ENCODE measurements at regions not wholly inside any gene's neighbourhood (a gene's known extent, or its start where the extent isn't known, plus 50 kb on each side); places are given as distances from the start of the nearest gene placed in this dataset.
"Not testable (repeated sequence)": the region's sequence is repeated elsewhere in the genome, so short reads cannot be mapped to it uniquely, and the experiment has no call there.

DNA sequence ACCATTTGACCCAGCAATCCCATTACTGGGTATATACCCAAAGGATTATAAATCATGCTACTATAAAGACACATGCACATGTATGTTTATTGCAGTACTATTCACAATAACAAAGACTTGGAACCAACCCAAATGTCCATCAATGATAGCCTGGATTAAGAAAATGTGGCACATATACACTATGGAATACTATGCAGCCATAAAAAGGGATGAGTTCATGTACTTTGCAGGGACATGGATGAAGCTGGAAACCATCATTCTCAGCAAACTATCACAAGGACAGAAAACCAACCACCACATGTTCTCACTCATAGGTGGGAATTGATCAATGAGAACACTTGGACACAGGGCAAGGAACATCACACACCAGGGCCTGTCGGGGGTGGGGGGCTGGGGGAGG lies 171.7 kb upstream of the POGK start:
- DNase-seq (ENCODE audit: low read depth in 4 of 6, low spot score in 6 of 6); H3K4me1 ChIP-seq (ENCODE audit: control insufficient read depth, insufficient read depth, low read length); H3K36me3 ChIP-seq (ENCODE audit: control insufficient read depth, insufficient read depth, low read length); H3K27ac ChIP-seq (ENCODE audit: low read depth, low read length); H3K4me3 ChIP-seq (ENCODE audit: low read depth, low read length); H3K9me3 ChIP-seq (ENCODE audit: control insufficient read depth, insufficient read depth, low read length); H3K27me3 ChIP-seq (ENCODE audit: control insufficient read depth, insufficient read depth, low read length): not testable (repeated sequence)
- WGBS (ENCODE audit: insufficient coverage): no CpG with 5 or more reads among the region's 1 CpG

DNA sequence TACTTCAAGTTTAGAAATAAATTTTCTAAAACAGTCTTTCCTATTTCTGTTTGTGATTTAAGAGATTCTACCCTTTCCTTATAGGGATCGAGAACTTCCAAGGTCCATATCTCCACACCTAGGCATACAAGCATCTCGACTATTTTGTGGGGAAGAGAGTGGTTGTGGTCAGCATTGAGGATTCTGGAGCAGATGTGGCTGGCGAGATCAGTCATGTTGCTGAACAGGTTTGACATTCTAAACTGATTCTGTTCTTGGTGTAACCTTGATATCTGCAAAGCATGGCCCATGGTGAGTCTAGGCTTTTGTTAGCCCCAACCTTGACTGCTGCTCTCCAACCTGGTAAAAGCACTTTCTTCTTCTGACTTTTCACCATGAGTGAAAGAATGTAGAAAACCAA lies 167.6 kb upstream of the POGK start:
- no peak for DNase-seq (ENCODE audit: low read depth in 4 of 6, low spot score in 6 of 6)
- Histone ChIP-seq H3K27ac (ENCODE audit: low read depth, low read length) (no peak overlapping the region), H3K27me3 (ENCODE audit: control insufficient read depth, insufficient read depth, low read length) (no peaks in the 10 kb centered on the region), H3K36me3 (ENCODE audit: control insufficient read depth, insufficient read depth, low read length) (no peaks in the 10 kb centered on the region), H3K4me3 (ENCODE audit: low read depth, low read length) (no peak overlapping the region), H3K4me1 (ENCODE audit: control insufficient read depth, insufficient read depth, low read length) (no peaks in the 10 kb centered on the region), H3K9me3 (ENCODE audit: control insufficient read depth, insufficient read depth, low read length) (no peaks in the 10 kb centered on the region)
- 88% methylated on average over 1 of the region's 3 CpGs for WGBS (ENCODE audit: insufficient coverage)

DNA sequence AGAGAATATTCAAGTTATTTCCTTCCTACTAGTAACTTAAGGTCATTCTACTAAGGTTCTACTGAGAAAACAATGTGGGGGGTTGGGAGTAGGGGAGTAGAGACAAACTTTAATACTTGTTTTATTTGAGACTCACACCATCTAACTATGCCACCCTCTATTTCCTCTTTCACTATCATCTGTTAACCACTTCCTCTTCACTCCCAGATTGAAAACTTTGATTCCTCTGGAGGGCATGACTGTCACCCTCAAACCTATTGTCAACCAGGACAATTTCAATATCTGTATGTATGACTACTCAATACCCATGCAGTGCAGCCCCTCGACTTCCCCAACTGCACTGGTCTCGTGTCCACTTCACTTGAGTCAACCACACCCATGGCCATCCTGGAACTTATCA lies 165.6 kb upstream of the POGK start:
- Histone ChIP-seq H3K4me1 (ENCODE audit: control insufficient read depth, insufficient read depth, low read length) (no peaks in the 10 kb centered on the region), H3K27ac (ENCODE audit: low read depth, low read length) (no peak overlapping the region), H3K36me3 (ENCODE audit: control insufficient read depth, insufficient read depth, low read length) (no peaks in the 10 kb centered on the region), H3K27me3 (ENCODE audit: control insufficient read depth, insufficient read depth, low read length) (no peaks in the 10 kb centered on the region), H3K9me3 (ENCODE audit: control insufficient read depth, insufficient read depth, low read length) (no peaks in the 10 kb centered on the region), H3K4me3 (ENCODE audit: low read depth, low read length) (no peak overlapping the region)
- WGBS (ENCODE audit: insufficient coverage): 88% methylated on average over 2 of the region's 2 CpGs
- no peak for DNase-seq (ENCODE audit: low read depth in 4 of 6, low spot score in 6 of 6)

DNA sequence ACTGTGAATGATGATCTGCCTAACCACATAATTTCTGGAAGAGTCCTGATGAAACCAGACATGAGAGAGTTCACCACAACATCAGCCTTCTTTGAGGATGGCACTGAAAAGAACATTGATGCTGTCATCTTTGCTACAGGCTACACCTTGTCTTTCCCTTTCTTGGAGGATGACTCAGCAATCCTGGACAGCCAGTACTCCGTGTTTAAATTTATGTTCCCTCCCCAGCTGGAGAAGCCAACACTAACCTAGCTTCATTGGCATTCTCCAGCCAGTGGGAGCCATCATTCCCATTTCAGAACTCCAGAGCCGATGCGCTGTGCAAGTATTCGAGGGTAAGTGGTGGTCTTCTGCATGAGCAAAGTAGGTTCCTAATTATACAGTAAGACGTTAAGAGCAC lies 164.1 kb upstream of the POGK start:
- WGBS (ENCODE audit: insufficient coverage): 73% methylated on average over 2 of the region's 5 CpGs
- Histone ChIP-seq H3K36me3 (ENCODE audit: control insufficient read depth, insufficient read depth, low read length) (no peaks in the 10 kb centered on the region), H3K27me3 (ENCODE audit: control insufficient read depth, insufficient read depth, low read length) (no peaks in the 10 kb centered on the region), H3K4me1 (ENCODE audit: control insufficient read depth, insufficient read depth, low read length) (no peaks in the 10 kb centered on the region), H3K9me3 (ENCODE audit: control insufficient read depth, insufficient read depth, low read length) (no peaks in the 10 kb centered on the region), H3K4me3 (ENCODE audit: low read depth, low read length) (no peak overlapping the region), H3K27ac (ENCODE audit: low read depth, low read length) (no peak overlapping the region)
- DNase-seq (ENCODE audit: low read depth in 4 of 6, low spot score in 6 of 6): no peak

DNA sequence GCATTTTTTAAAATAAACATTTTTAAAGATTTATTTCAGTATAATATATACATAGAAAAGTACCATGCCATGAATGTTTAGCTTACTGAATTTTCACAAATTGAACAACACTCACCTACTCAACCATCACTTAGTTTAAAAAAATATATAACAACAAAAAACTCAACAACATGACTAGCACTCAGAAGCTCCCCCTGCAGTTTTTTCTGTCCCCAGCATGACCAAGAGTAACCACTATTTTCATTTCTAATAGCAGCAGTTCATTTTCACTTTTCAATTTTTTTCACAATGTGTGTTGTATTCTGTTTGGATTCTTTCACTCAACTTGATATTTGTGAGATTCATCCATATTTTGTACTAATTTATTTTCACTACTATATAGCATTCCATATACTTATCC lies 162.3 kb upstream of the POGK start:
- H3K9me3 ChIP-seq (ENCODE audit: control insufficient read depth, insufficient read depth, low read length): no peaks in the 10 kb centered on the region
- DNase-seq (ENCODE audit: low read depth in 4 of 6, low spot score in 6 of 6): no peak
- no peak overlapping the region for H3K27ac ChIP-seq (ENCODE audit: low read depth, low read length)
- no peak overlapping the region for H3K4me3 ChIP-seq (ENCODE audit: low read depth, low read length)
- H3K27me3 ChIP-seq (ENCODE audit: control insufficient read depth, insufficient read depth, low read length): no peaks in the 10 kb centered on the region
- H3K36me3 ChIP-seq (ENCODE audit: control insufficient read depth, insufficient read depth, low read length): no peaks in the 10 kb centered on the region
- H3K4me1 ChIP-seq (ENCODE audit: control insufficient read depth, insufficient read depth, low read length): no peaks in the 10 kb centered on the region

DNA sequence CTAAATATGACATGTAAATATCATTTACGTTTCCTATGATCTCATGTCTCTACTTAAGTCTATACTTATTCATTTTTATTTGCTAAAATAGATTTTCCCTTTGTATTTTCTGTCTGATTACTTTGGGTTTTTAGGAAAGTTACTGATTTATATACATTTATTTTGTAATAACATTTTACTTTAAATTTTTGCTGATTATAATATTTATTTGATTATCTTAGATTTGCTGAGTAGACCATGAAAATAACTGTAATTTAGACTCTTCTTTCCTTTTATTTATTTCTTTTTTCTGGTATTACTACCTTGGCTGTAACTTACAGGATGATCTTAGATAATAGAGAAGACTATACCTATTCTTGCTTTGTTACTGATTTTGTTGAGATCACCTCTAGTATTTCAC lies 159.9 kb upstream of the POGK start:
- Histone ChIP-seq H3K4me1 (ENCODE audit: control insufficient read depth, insufficient read depth, low read length) (no peaks in the 10 kb centered on the region), H3K9me3 (ENCODE audit: control insufficient read depth, insufficient read depth, low read length) (no peaks in the 10 kb centered on the region), H3K4me3 (ENCODE audit: low read depth, low read length) (no peak overlapping the region), H3K36me3 (ENCODE audit: control insufficient read depth, insufficient read depth, low read length) (no peaks in the 10 kb centered on the region), H3K27ac (ENCODE audit: low read depth, low read length) (no peak overlapping the region), H3K27me3 (ENCODE audit: control insufficient read depth, insufficient read depth, low read length) (no peaks in the 10 kb centered on the region)
- no peak for DNase-seq (ENCODE audit: low read depth in 4 of 6, low spot score in 6 of 6)
- no CpG with 5 or more reads among the region's 1 CpG for WGBS (ENCODE audit: insufficient coverage)

DNA sequence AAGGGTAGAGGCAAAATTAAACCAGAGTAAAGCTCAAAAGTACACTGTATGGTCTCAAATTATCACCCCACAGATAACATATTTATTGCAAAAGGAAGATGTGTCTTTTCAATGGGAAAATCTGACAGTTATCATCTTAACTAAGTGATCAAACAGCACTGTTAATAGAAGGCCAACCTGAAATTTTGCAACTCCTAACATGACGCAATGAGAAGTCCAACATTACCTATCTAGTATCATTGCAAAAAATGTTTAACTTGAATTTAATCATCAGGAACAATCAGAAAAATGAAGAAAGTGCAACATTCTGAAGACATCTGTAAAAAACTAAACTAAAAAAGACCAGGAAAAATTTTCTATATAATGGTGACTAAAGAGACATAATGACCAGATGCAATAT lies 156.7 kb upstream of the POGK start:
- no peak overlapping the region for H3K27ac ChIP-seq (ENCODE audit: low read depth, low read length)
- no CpG with 5 or more reads among the region's 1 CpG for WGBS (ENCODE audit: insufficient coverage)
- H3K36me3 ChIP-seq (ENCODE audit: control insufficient read depth, insufficient read depth, low read length): no peaks in the 10 kb centered on the region
- no peaks in the 10 kb centered on the region for H3K4me1 ChIP-seq (ENCODE audit: control insufficient read depth, insufficient read depth, low read length)
- no peak for DNase-seq (ENCODE audit: low read depth in 4 of 6, low spot score in 6 of 6)
- H3K9me3 ChIP-seq (ENCODE audit: control insufficient read depth, insufficient read depth, low read length): no peaks in the 10 kb centered on the region
- no peak overlapping the region for H3K4me3 ChIP-seq (ENCODE audit: low read depth, low read length)
- no peaks in the 10 kb centered on the region for H3K27me3 ChIP-seq (ENCODE audit: control insufficient read depth, insufficient read depth, low read length)

DNA sequence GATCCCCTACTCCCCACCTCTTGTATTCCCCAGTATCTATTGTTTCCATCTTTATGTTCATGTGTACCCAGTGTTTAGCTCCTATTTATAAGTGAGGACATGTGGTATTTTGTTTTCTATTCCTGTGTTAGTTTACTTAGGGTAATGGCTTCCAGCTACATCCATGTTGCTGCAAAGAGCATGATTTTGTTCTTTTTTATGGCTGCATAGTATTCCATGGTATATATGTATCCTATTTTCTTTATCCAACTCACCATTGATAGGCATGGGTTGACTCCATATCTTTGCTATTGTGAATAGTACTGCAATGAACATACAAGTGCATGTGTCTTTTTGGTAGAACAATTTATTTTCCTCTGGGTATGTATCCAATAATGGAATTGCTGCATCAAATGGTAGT lies 154.6 kb upstream of the POGK start:
- H3K9me3 ChIP-seq (ENCODE audit: control insufficient read depth, insufficient read depth, low read length): not testable (repeated sequence)

DNA sequence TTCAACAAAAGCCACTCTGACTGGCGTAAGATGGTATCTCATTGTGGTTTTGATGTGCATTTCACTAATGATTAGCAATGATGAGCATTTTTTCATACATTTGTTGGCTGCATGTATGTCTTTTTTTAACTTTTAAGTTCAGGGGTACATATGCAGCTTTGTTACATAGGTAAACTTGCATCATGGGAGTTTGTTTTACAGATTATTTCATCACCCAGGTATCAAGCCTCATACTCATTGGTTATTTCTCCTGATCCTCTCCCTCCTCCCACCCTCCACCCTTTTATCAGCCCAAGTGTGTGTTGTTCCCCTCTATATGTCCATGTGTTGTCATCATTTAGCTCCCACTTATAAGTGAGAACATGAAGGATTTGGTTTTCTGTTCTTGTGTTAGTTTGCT lies 154.1 kb upstream of the POGK start:
- no peaks in the 10 kb centered on the region for H3K27me3 ChIP-seq (ENCODE audit: control insufficient read depth, insufficient read depth, low read length)
- H3K9me3 ChIP-seq (ENCODE audit: control insufficient read depth, insufficient read depth, low read length): no peaks in the 10 kb centered on the region
- no peaks in the 10 kb centered on the region for H3K4me1 ChIP-seq (ENCODE audit: control insufficient read depth, insufficient read depth, low read length)
- DNase-seq (ENCODE audit: low read depth in 4 of 6, low spot score in 6 of 6): no peak
- H3K27ac ChIP-seq (ENCODE audit: low read depth, low read length): no peak overlapping the region
- H3K36me3 ChIP-seq (ENCODE audit: control insufficient read depth, insufficient read depth, low read length): no peaks in the 10 kb centered on the region
- no CpG with 5 or more reads among the region's 1 CpG for WGBS (ENCODE audit: insufficient coverage)
- no peak overlapping the region for H3K4me3 ChIP-seq (ENCODE audit: low read depth, low read length)

More for the DNA sequence above, 154.6 kb upstream of the POGK start:
- DNase-seq (ENCODE audit: low read depth in 4 of 6, low spot score in 6 of 6); H3K27ac ChIP-seq (ENCODE audit: low read depth, low read length); H3K27me3 ChIP-seq (ENCODE audit: control insufficient read depth, insufficient read depth, low read length); H3K36me3 ChIP-seq (ENCODE audit: control insufficient read depth, insufficient read depth, low read length); H3K4me1 ChIP-seq (ENCODE audit: control insufficient read depth, insufficient read depth, low read length); H3K4me3 ChIP-seq (ENCODE audit: low read depth, low read length): not testable (repeated sequence)

DNA sequence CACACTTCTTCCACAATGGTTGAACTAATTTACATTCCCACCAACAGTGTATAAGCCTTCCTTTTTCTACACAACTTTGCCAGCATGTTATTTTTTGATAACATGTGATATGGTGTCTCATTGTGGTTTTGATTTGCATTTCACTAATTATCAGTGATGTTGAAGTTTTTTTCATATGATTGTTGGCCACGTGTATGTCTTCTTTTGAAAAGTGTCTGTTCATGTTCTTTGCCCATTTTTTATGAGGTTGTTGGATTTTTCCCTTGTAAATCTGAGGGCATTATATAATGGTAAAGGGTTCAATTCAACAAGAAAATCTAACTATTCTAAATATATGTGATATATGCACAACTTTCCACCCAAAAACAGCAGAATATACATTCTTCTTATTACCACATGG lies 153.4 kb upstream of the POGK start:
- no CpG with 5 or more reads among the region's 1 CpG for WGBS (ENCODE audit: insufficient coverage)
- H3K36me3 ChIP-seq (ENCODE audit: control insufficient read depth, insufficient read depth, low read length); H3K9me3 ChIP-seq (ENCODE audit: control insufficient read depth, insufficient read depth, low read length); H3K27ac ChIP-seq (ENCODE audit: low read depth, low read length); H3K27me3 ChIP-seq (ENCODE audit: control insufficient read depth, insufficient read depth, low read length); H3K4me3 ChIP-seq (ENCODE audit: low read depth, low read length); H3K4me1 ChIP-seq (ENCODE audit: control insufficient read depth, insufficient read depth, low read length); DNase-seq (ENCODE audit: low read depth in 4 of 6, low spot score in 6 of 6): not testable (repeated sequence)

DNA sequence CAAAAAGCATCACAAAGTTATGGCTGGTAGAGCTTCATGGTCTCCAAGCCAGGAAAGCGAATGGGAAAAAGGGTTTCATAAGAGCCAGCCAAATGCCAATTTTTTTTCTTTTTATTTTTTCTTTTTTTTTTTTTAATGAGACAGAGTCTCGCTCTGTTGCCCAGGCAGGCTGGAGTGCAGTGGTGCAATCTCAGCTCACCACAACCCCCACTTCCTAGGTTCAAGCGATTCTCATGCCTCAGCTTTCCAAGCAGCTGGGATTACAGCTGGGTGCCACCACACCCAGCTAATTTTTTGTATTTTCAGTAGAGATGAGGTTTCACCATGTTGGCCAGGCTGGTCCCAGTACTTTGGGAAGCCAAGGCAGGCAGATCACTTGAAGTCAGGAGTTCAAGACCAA lies 148.7 kb upstream of the POGK start:
- WGBS (ENCODE audit: insufficient coverage): no CpG with 5 or more reads among the region's 3 CpGs
- DNase-seq (ENCODE audit: low read depth in 4 of 6, low spot score in 6 of 6): not testable (repeated sequence)

More for the DNA sequence above, 148.7 kb upstream of the POGK start:
- H3K27ac ChIP-seq (ENCODE audit: low read depth, low read length); H3K4me1 ChIP-seq (ENCODE audit: control insufficient read depth, insufficient read depth, low read length); H3K9me3 ChIP-seq (ENCODE audit: control insufficient read depth, insufficient read depth, low read length); H3K36me3 ChIP-seq (ENCODE audit: control insufficient read depth, insufficient read depth, low read length); H3K27me3 ChIP-seq (ENCODE audit: control insufficient read depth, insufficient read depth, low read length); H3K4me3 ChIP-seq (ENCODE audit: low read depth, low read length): not testable (repeated sequence)
